ENCODE measurements at regions not wholly inside any gene's neighbourhood (a gene's known extent, or its start where the extent isn't known, plus 50 kb on each side); places are given as distances from the start of the nearest gene placed in this dataset.

DNA sequence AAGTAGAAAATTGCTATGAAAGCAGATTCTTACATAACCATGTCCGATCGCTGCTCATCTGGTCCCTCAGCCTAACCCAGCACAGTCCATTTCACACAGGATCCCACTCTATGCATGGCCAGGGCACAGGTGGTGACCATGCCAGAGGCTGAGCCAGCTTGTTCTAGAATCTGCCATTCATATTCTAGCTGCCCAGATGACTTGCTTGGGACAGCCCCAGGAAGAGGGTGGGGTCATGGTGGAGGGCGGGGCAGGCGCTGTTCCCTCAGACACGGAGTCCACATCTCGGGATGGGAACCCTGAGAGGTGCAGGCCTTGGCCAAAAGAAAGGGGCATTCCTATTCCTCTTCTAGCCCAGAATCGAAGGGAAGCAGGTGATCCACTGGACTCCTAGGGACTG lies 275.2 kb upstream of the IRX2 start:
- Histone ChIP-seq H3K4me3 (no peak overlapping the region), H3K36me3 (no peaks in the 10 kb centered on the region), H3K27ac (no peak overlapping the region), H3K9me3 (peaks cover 0 to 10% (median 0%) of the 10 kb centered on the region in 4 donors), H3K4me1 (no peaks in the 10 kb centered on the region), H3K27me3 (no peaks in the 10 kb centered on the region)
- ATAC-seq (ENCODE audit: low FRiP score in 2 of 2) (no peak), DNase-seq (peak in 1 of 2 donors; percentile 7)
- TF ChIP-seq EP300 (IDR thresholded peaks at IDR 0.05) (no peak), POLR2A (IDR thresholded peaks at IDR 0.05) (no peak), POLR2AphosphoS5 (IDR thresholded peaks at IDR 0.05) (no peak)
- TF ChIP-seq, protein P1, sequence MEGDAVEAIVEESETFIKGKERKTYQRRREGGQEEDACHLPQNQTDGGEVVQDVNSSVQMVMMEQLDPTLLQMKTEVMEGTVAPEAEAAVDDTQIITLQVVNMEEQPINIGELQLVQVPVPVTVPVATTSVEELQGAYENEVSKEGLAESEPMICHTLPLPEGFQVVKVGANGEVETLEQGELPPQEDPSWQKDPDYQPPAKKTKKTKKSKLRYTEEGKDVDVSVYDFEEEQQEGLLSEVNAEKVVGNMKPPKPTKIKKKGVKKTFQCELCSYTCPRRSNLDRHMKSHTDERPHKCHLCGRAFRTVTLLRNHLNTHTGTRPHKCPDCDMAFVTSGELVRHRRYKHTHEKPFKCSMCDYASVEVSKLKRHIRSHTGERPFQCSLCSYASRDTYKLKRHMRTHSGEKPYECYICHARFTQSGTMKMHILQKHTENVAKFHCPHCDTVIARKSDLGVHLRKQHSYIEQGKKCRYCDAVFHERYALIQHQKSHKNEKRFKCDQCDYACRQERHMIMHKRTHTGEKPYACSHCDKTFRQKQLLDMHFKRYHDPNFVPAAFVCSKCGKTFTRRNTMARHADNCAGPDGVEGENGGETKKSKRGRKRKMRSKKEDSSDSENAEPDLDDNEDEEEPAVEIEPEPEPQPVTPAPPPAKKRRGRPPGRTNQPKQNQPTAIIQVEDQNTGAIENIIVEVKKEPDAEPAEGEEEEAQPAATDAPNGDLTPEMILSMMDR (IDR thresholded peaks at IDR 0.05): no peak
- 84 to 94% methylated on average over 6 of the region's 7 CpGs for WGBS, 2 donors

DNA sequence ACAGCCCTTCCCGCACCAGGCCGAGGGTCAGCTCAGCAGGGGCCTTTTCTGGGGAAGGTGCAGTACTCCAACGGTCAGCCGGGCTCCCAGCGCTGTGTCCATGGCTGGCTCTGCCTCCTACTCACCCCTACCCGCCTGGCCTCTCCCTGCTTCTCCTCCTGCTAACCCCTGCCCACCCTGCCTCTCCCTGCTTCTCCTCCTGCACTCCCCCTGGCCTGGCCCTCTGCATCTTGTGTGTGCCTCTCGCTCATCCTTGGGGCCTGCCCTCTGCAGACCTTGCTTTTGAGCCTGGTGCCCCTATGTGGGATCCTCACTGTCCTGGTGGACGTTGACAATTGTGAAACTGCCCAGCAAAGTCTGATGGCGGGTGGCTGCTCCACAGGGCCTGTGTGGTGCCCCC lies 274.6 kb upstream of the IRX2 start:
- TF ChIP-seq POLR2A (IDR thresholded peaks at IDR 0.05) (no peak), EP300 (IDR thresholded peaks at IDR 0.05) (no peak), POLR2AphosphoS5 (IDR thresholded peaks at IDR 0.05) (no peak)
- TF ChIP-seq, protein P1 (IDR thresholded peaks at IDR 0.05): no peak
- Histone ChIP-seq H3K27me3 (no peaks in the 10 kb centered on the region), H3K4me1 (no peaks in the 10 kb centered on the region), H3K36me3 (no peaks in the 10 kb centered on the region), H3K4me3 (no peak overlapping the region), H3K27ac (no peak overlapping the region), H3K9me3 (peaks cover 0 to 10% (median 0%) of the 10 kb centered on the region in 4 donors)
- WGBS, 2 donors: 66 to 72% methylated on average over 9 of the region's 9 CpGs
- DNase-seq (peak in 1 of 2 donors; percentile 34), ATAC-seq (ENCODE audit: low FRiP score in 2 of 2) (peak in 1 of 2 donors; percentile 16)

DNA sequence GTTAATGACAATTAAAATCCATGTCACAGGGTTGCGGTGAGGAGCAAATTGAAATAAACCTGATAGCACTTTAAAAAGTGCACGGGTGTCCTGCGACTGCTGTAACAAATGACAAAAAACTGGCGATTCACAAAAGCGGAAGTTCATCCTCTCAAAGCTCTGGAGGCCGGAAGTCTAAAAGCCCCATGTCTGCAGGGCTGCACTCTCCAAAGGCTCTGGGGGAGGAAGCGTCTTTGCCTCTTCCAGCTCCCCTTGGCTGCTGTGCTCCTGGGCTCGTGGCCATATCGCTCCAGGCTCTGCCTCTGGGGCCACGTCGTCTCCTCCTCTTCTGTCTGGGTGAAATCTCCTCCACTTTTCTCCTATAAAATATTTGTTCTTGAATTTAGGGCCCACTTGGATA lies 273.9 kb upstream of the IRX2 start:
- no peak overlapping the region for H3K4me3 ChIP-seq
- 80 to 83% methylated on average over 11 of the region's 11 CpGs for WGBS, 2 donors
- ATAC-seq (ENCODE audit: low FRiP score in 2 of 2): no peak
- H3K27me3 ChIP-seq: no peaks in the 10 kb centered on the region
- peaks cover 0 to 10% (median 0%) of the 10 kb centered on the region in 4 donors for H3K9me3 ChIP-seq
- no peak for DNase-seq
- H3K4me1 ChIP-seq: no peaks in the 10 kb centered on the region
- no peaks in the 10 kb centered on the region for H3K36me3 ChIP-seq
- no peak overlapping the region for H3K27ac ChIP-seq
- TF ChIP-seq EP300 (IDR thresholded peaks at IDR 0.05): no peak
- no peak for TF ChIP-seq POLR2A (IDR thresholded peaks at IDR 0.05)
- no peak for TF ChIP-seq POLR2AphosphoS5 (IDR thresholded peaks at IDR 0.05)
- TF ChIP-seq, protein P1 (IDR thresholded peaks at IDR 0.05): no peak

DNA sequence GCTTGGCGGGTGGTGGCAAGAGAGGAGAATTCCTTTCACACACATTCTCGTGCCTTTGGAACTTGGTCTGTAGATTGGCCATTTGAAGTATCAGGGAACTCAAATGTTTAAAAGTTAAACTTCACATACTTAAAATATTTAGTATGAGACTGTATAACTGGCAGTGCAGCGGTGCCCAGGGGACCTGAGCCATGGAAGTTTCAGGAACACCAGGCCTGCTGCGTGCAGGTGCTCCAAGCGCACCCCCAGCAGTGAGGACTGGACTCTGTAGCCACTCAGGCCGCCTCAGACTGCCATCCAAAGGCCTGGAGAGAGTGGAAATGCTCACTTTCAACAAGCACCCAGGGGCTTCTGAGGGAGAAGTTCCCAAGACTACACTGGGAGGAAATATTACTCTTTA lies 273.5 kb upstream of the IRX2 start:
- WGBS, 2 donors: 66 to 70% methylated on average over 6 of the region's 6 CpGs
- no peak for ATAC-seq (ENCODE audit: low FRiP score in 2 of 2)
- no peak overlapping the region for H3K27ac ChIP-seq
- peaks cover 0 to 10% (median 0%) of the 10 kb centered on the region in 4 donors for H3K9me3 ChIP-seq
- no peak overlapping the region for H3K4me3 ChIP-seq
- H3K27me3 ChIP-seq: no peaks in the 10 kb centered on the region
- no peak for TF ChIP-seq EP300 (IDR thresholded peaks at IDR 0.05)
- no peak for TF ChIP-seq POLR2A (IDR thresholded peaks at IDR 0.05)
- TF ChIP-seq POLR2AphosphoS5 (IDR thresholded peaks at IDR 0.05): no peak
- TF ChIP-seq, protein P1 (IDR thresholded peaks at IDR 0.05): no peak
- no peaks in the 10 kb centered on the region for H3K36me3 ChIP-seq
- H3K4me1 ChIP-seq: no peaks in the 10 kb centered on the region
- DNase-seq: no peak

DNA sequence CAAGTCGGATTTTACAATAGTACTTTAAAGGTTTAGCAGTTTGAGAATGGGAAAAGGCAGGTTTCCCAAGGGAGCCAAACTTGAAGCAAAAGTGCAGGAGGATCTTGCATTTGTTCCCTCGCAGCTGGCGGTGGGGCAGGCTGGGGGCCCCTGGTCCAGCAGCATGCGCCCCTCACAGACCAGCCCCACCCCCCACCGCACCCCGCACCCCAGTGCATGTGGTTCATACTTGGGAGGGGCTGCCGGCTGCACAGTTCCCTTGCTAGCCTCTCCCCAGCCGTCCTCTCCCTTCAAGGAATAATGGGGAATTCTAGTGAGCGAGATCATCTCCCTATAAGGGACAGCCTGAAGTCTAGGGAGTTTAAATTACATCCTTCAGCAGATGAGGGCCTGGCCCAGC lies 273.1 kb upstream of the IRX2 start:
- H3K4me3 ChIP-seq: no peak overlapping the region
- peaks cover 0 to 10% (median 0%) of the 10 kb centered on the region in 4 donors for H3K9me3 ChIP-seq
- no peak overlapping the region for H3K27ac ChIP-seq
- WGBS, 2 donors: 69 to 81% methylated on average over 7 to 9 of the region's 9 CpGs
- peak in 1 of 2 donors; percentile 46 for DNase-seq
- H3K36me3 ChIP-seq: no peaks in the 10 kb centered on the region
- H3K27me3 ChIP-seq: no peaks in the 10 kb centered on the region
- no peaks in the 10 kb centered on the region for H3K4me1 ChIP-seq
- ATAC-seq (ENCODE audit: low FRiP score in 2 of 2): no peak
- no peak for TF ChIP-seq POLR2A (IDR thresholded peaks at IDR 0.05)
- no peak for TF ChIP-seq POLR2AphosphoS5 (IDR thresholded peaks at IDR 0.05)
- TF ChIP-seq EP300 (IDR thresholded peaks at IDR 0.05): no peak
- TF ChIP-seq, protein P1 (IDR thresholded peaks at IDR 0.05): no peak
